Smooth muscle cell (in vitro differentiated cells): ENCODE measurements at regions not wholly inside any gene's neighbourhood (a gene's known extent, or its start where the extent isn't known, plus 50 kb on each side); places are given as distances from the start of the nearest gene placed in this dataset.

Experiments
- DNase-seq: peaks from one replicate; lab custom pipeline; 2025; ENCODE audit not compliant: unreplicated experiment; lab: John Stamatoyannopoulos, UW
- H2AFZ ChIP-seq: fragments of 200-600 bp; sonication (generic); 2 replicates; pipeline ENCODE4 v1.6.0; 2016; ENCODE audit warnings: antibody characterized with exemption, low read depth, mild to moderate bottlenecking
- H3F3A ChIP-seq: fragments of 200-600 bp; sonication (generic); 2 replicates; pipeline ENCODE4 v1.6.0; 2017; ENCODE audit warnings: antibody characterized with exemption, low read depth
- H3K27ac ChIP-seq: fragments of 200-600 bp; sonication (generic); 2 replicates; pipeline ENCODE4 v1.5.1; 2016; ENCODE audit warnings: low read depth, mild to moderate bottlenecking
- H3K27me3 ChIP-seq: fragments of 200-600 bp; sonication (generic); 2 replicates; pipeline ENCODE4 v1.6.1; 2016; ENCODE audit warnings: low read depth, mild to moderate bottlenecking
- H3K36me3 ChIP-seq: fragments of 200-600 bp; sonication (generic); 2 replicates; pipeline ENCODE4 v1.5.1; 2016; ENCODE audit warnings: low read depth
- H3K4me1 ChIP-seq: fragments of 200-600 bp; sonication (generic); 2 replicates; pipeline ENCODE4 v1.5.1; 2016; ENCODE audit warnings: low read depth
- H3K4me2 ChIP-seq: fragments of 200-600 bp; sonication (generic); 2 replicates; pipeline ENCODE4 v1.6.0; 2016; ENCODE audit warnings: mild to moderate bottlenecking
- H3K4me3 ChIP-seq: fragments of 200-600 bp; sonication (generic); 2 replicates; pipeline ENCODE4 v1.5.1; 2016; ENCODE audit warnings: mild to moderate bottlenecking
- H3K79me2 ChIP-seq: fragments of 200-600 bp; sonication (generic); 2 replicates; pipeline ENCODE4 v1.6.0; 2016; ENCODE audit warnings: low read depth, mild to moderate bottlenecking
- H3K9ac ChIP-seq: fragments of 200-600 bp; sonication (generic); 2 replicates; pipeline ENCODE4 v1.6.0; 2016; ENCODE audit warnings: low read depth
- H3K9me3 ChIP-seq: fragments of 200-600 bp; sonication (generic); replicated peaks from 2 replicates; pipeline ENCODE4 v1.5.1; 2016; ENCODE audit warnings: low read depth
- H4K20me1 ChIP-seq: fragments of 200-600 bp; sonication (generic); 2 replicates; pipeline ENCODE4 v1.6.0; 2016; ENCODE audit warnings: low read depth
- CTCF ChIP-seq: fragments of 200-600 bp; sonication (generic); IDR thresholded peaks from 2 replicates; pipeline ENCODE4 v1.5.1; 2017; ENCODE audit warnings: borderline replicate concordance, mild to moderate bottlenecking, antibody characterized with exemption; ENCODE audit not compliant: insufficient read depth, poor library complexity, severe bottlenecking
- WGBS: methylation state at CpG from one replicate; pipeline ENCODE4 v1.1.7; 2016; ENCODE audit warnings: low lambda C conversion rate; 5-methylcytosine and 5-hydroxymethylcytosine counted together

GRCh38 chr20:62555642-62556420 is 80.0 kb upstream of the GATA5 start:
- Histone ChIP-seq H3K4me1 (no peaks in the 10 kb centered on the region), H3F3A (no peaks in the 10 kb centered on the region), H4K20me1 (no peaks in the 10 kb centered on the region), H3K79me2 (no peaks in the 10 kb centered on the region), H3K27ac (no peak overlapping the region), H3K9ac (no peak overlapping the region), H3K4me2 (no peak overlapping the region), H3K4me3 (no peak overlapping the region), H2AFZ (no peak overlapping the region), H3K27me3 (no peaks in the 10 kb centered on the region), H3K9me3 (no peaks in the 10 kb centered on the region), H3K36me3 (no peaks in the 10 kb centered on the region)
- WGBS: 80% methylated on average over 29 of the region's 29 CpGs
- no peak for DNase-seq
- no peak for TF ChIP-seq CTCF

GRCh38 chr20:62557462-62557861 is 81.7 kb upstream of the GATA5 start:
- no peak overlapping the region for H3K4me2 ChIP-seq
- H2AFZ ChIP-seq: no peak overlapping the region
- no peaks in the 10 kb centered on the region for H3K4me1 ChIP-seq
- 67% methylated on average over 14 of the region's 14 CpGs for WGBS
- H3K27me3 ChIP-seq: no peaks in the 10 kb centered on the region
- no peaks in the 10 kb centered on the region for H3K36me3 ChIP-seq
- no peak overlapping the region for H3K27ac ChIP-seq
- TF ChIP-seq CTCF: no peak
- H3F3A ChIP-seq: no peaks in the 10 kb centered on the region
- no peak overlapping the region for H3K4me3 ChIP-seq
- DNase-seq: no peak
- H4K20me1 ChIP-seq: no peaks in the 10 kb centered on the region
- no peaks in the 10 kb centered on the region for H3K9me3 ChIP-seq
- H3K9ac ChIP-seq: no peak overlapping the region
- no peaks in the 10 kb centered on the region for H3K79me2 ChIP-seq

GRCh38 chr20:62557999-62558408 is 82.2 kb upstream of the GATA5 start:
- Histone ChIP-seq H3K4me3 (no peak overlapping the region), H3K4me1 (no peaks in the 10 kb centered on the region), H2AFZ (no peak overlapping the region), H3K36me3 (no peaks in the 10 kb centered on the region), H3K79me2 (no peaks in the 10 kb centered on the region), H3K4me2 (no peak overlapping the region), H3K27me3 (no peaks in the 10 kb centered on the region), H3K9me3 (no peaks in the 10 kb centered on the region), H3F3A (no peaks in the 10 kb centered on the region), H4K20me1 (no peaks in the 10 kb centered on the region), H3K9ac (no peak overlapping the region), H3K27ac (no peak overlapping the region)
- WGBS: 77% methylated on average over 14 of the region's 14 CpGs
- no peak for TF ChIP-seq CTCF
- DNase-seq: no peak

GRCh38 chr20:62558779-62559178 is 83.0 kb upstream of the GATA5 start:
- Histone ChIP-seq H3F3A (no peaks in the 10 kb centered on the region), H2AFZ (no peak overlapping the region), H3K4me3 (no peak overlapping the region), H3K27ac (no peak overlapping the region), H3K79me2 (no peaks in the 10 kb centered on the region), H3K4me2 (no peak overlapping the region), H3K36me3 (no peaks in the 10 kb centered on the region), H4K20me1 (no peaks in the 10 kb centered on the region), H3K4me1 (no peaks in the 10 kb centered on the region), H3K27me3 (no peaks in the 10 kb centered on the region), H3K9ac (no peak overlapping the region), H3K9me3 (no peaks in the 10 kb centered on the region)
- TF ChIP-seq CTCF: no peak
- DNase-seq: no peak
- 53% methylated on average over 8 of the region's 17 CpGs for WGBS
